ENCODE measurements at regions not wholly inside any gene's neighbourhood (a gene's known extent, or its start where the extent isn't known, plus 50 kb on each side); places are given as distances from the start of the nearest gene placed in this dataset.
"Not testable (repeated sequence)": the region's sequence is repeated elsewhere in the genome, so short reads cannot be mapped to it uniquely, and the experiment has no call there.

DNA sequence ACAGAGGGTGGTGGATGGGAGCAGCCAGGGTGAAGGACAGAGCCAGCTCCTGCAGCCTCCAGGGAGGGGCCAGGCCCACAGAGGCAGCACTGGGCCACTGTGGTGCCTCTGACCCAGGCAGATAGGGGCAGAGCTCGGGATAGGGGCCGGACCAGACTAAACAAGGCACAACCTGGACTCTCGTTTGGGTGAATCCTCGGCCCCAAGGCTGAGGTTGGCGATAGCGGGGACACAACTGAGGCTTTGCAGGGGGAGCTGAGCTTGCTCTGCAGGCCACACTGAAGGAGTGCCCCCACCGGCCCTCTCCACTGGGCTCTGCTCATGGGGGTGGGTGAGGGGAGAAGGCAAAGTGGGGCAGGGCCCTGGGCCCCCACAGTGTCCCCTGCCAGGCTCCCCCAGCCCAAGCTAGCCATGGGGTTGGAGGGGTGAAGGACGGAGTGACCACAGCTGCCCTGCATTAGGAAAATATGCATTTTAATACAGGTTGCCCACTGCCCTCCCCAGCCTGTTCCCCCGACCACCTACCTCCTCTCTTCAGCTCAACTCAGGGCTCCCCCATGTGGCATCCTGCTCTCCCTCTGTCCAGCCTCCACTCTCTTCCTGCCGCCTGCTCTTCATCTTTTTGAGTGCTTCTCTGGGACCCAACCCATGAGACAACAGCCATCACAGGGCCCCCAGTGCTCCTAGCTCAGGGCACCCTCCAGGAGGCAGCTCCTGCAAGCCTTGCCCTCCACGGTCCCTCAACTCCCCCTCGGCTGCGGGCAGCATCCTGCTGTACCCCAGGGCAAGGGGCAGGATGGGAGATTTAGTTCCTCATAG, 152.8 kb downstream of the INHBB start:
- DNase-seq (ENCODE audit: low read depth), result no peak

- DNase-seq (ENCODE audit: low read depth), result no peak
Measured at GRCh38 chr2:120499784-120500495, 154.0 kb downstream of the INHBB start.

DNA sequence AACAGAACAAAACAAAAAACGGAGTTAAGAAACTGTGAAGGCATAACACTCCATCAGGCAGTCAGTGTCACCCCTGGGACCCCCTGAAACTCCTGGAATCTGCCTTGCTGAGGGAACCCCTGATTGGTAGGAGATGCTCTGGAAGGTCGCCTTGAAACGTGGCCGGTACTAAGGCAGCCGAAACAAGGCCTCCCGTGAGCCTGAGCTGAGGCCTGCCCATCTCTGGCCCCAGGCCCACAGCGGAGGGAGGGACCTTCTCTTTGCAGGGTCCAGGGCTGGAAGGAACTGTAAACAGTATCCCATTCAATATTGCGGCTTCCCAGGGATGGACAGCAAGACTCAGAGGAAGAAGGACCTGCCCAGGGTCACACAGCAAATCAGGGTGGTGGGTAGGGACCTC, 155.7 kb downstream of the INHBB start:
- DNase-seq (ENCODE audit: low read depth), result no peak

- no peak for DNase-seq (ENCODE audit: low read depth)
Measured at GRCh38 chr2:120502357-120502756, 156.4 kb downstream of the INHBB start.

- no peak for DNase-seq (ENCODE audit: low read depth)
Measured at GRCh38 chr2:120502761-120503160, 156.8 kb downstream of the INHBB start.

- DNase-seq (ENCODE audit: low read depth), result no peak
Measured at GRCh38 chr2:120503206-120503792, 157.4 kb downstream of the INHBB start.

- DNase-seq (ENCODE audit: low read depth), result no peak
Measured at GRCh38 chr2:120503793-120504571, 158.0 kb downstream of the INHBB start.

GRCh38 chr2:120504936-120505705, 159.2 kb downstream of the INHBB start:
- DNase-seq (ENCODE audit: low read depth), result no peak

DNA sequence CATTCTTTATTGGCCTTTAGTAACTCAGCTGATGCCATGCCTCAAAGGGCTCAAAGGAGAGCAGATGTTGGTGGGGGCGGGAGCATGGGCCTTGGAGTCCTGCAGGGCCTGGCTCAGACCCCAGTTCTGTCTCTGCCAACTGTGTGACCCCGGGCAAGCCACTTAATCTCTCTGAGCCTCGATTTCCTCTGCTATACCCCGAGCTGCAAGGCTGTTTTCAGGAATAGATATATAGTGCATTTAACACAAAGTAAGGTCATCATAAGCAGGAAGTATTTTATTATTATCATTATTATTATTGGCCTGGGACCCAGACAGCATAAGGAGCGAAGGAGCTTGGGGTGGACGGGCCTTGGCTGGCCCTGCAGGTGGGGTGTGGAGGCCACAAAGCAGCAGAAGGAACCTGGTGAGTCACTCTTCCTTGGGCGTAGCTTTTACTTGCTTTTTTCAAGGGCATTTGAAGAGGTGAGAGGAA, 162.7 kb downstream of the INHBB start:
- no peak for DNase-seq (ENCODE audit: low read depth)

DNA sequence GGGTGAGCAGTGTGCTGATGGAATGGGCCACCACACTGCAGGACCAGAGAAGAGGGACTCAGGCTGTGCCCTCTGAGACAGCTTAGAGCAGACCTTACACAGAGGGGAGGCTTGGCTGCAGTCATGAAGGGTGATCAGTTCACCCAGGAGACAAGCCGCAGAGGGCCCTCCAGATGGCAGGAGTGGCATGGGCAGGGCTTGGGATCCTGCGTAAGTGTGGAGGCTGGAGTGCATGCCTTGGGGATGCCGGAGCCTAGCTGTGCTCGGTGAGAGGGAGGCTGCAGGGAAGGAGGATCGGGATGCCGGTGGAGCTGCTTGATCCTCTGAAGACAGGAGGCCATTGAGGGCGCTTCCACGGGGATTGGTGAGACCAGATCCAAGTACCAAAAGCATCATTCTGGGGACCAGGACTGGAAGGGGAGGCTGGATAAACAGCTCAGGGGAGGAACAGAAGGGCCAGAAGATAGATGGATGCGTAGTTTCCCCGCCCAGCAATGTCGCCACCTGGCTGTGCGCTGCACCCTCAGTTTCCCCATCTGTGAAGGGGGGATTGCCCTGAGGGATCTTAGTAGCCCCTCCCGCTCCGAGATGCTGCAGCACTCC, 163.4 kb downstream of the INHBB start:
- DNase-seq (ENCODE audit: low read depth), result no peak

- no peak for DNase-seq (ENCODE audit: low read depth)
Measured at GRCh38 chr2:120509991-120510735, 164.2 kb downstream of the INHBB start.

DNA sequence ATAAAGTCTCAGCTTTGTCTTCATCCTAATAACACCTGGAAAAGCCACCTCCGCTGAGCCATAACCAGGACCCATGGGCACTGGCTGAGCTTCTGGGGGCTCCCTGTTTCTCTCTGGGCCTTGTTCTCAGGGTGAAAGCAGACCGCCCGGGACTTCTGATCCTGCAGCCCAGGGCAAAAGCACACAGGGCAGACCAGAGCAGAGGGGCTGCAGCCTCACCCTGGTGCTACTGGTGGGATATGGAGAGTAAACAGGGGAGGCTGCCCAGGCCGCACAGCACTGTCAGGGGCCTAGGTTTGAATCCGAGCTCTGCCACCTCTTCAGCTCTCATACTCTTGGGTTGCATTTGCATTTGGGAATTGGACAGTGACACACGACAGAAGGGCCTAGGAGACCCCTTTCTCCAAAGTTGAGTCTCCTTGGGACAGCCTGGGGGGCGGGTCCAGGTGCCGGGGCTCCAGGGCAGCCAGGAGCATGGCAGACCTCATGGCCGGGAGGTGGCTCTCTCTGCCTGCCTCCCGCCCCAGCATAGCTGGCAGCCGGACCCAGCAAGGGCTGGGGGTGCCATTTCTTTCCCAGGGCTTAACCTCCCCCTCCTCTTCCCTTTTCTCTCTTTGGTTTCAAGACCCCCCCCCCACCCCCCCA, 164.9 kb downstream of the INHBB start:
- no peak for DNase-seq (ENCODE audit: low read depth)

DNA sequence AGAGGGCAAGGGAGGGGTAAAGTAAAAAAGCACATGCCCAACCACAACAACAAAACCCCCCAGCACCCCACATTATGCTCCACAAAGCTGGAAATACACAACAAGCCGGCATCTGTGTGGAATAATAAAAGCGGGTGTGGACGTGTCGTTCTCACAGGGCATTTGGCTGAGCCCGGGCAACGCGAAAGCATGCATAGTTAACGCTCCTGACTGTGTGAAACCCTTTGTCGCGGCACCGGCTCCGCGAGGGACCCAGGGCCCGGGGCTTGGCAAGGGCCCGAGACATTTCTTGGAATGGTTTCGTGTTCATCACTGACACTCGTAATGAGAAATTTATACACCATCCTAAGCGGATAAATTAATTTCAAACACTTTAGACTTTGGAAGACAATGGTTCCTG, 165.6 kb downstream of the INHBB start:
- no peak for DNase-seq (ENCODE audit: low read depth)

GRCh38 chr2:120511947-120512710, 166.2 kb downstream of the INHBB start:
- no peak for DNase-seq (ENCODE audit: low read depth)

- DNase-seq (ENCODE audit: low read depth), result no peak
Measured at GRCh38 chr2:120513776-120514357, 167.9 kb downstream of the INHBB start.

- no peak for DNase-seq (ENCODE audit: low read depth)
Measured at GRCh38 chr2:120514521-120514920, 168.6 kb downstream of the INHBB start.

GRCh38 chr2:120515066-120515758, 169.3 kb downstream of the INHBB start:
- DNase-seq (ENCODE audit: low read depth), result not testable (repeated sequence)

All from stimulated activated CD8-positive, alpha-beta memory T cell treated with anti-CD3 and anti-CD28 coated beads, Interleukin-7, amount 100 ng/mL, for 24 hours (primary cell).